ENCODE measurements at regions not wholly inside any gene's neighbourhood (a gene's known extent, or its start where the extent isn't known, plus 50 kb on each side); places are given as distances from the start of the nearest gene placed in this dataset.

DNA sequence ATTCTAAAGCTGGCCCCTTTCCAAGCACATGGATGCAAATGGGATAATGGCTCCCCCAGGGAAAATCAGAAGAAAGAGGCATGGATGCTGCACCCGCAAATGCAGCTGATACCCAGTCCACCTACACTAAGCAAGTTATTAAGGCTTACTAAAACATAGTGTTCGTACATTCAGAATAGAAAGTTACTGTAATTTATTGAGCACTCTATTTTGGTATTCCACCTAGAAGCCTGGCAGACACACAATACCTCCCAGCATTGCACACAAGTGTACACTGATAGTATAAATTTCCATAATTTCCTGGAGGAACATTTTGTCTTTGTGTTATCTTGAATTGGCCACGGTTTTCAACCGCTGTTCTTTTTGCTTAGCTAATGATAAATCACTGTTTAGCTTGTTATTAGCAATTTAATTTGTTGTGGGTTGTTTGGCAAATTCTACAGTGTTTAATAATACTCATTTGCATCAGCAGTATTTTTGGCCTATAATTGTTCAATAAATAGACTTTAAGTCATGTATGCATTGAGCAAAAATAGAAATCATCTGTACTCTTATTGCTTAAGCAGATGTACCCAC lies 94.5 kb upstream of the MRI1 start:
- no peak for TF ChIP-seq CTCF (conservative IDR thresholded peaks at IDR 0.05; ENCODE audit: low read length)
- TF ChIP-seq EZH2phosphoT487 (IDR thresholded peaks at IDR 0.05; ENCODE audit: borderline replicate concordance, low read depth, low read length) = no peak
